ENCODE measurements at regions not wholly inside any gene's neighbourhood (a gene's known extent, or its start where the extent isn't known, plus 50 kb on each side); places are given as distances from the start of the nearest gene placed in this dataset.

DNA sequence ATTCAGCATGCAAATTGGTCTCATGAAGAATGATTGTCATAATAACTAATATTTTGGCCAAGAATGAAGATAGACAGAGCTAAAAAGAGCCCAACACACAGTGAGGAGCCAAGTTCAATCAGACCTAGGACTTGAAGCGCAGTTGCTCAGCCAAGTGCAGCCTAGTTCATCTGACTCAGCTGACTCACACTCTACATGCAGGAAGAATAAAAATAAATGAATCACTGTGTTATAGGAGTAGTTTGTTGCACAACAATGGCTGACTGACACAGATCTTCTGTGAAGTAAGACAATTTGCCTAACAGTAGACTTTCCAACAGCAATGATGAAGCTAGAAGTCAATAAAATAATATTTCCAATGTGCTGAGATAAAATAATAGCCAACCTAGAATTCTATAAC is 261.5 kb downstream of the CEMIP2 start:
- ChIA-PET CTCF (ENCODE audit: partially characterized antibody) (interaction anchor here (0.5 to 1.8 kb wide), 3 partner anchors 16 to 28 kb away, joined by 3 to 7 read pairs (median 3); no protein-coding TSS in a partner anchor), POLR2A (ENCODE audit: partially characterized antibody) (no interaction called here)
- Histone ChIP-seq H3K4me2 (ENCODE audit: insufficient read depth in 1 of 2, low read depth in 2 of 2, low read length in 2 of 2) (no peak overlapping the region), H3K79me1 (ENCODE audit: low read depth, low read length) (no peaks in the 10 kb centered on the region), H3K18ac (ENCODE audit: extremely low read depth, low read length) (no peak overlapping the region), H3K4me1 (replicated peaks in 1 of 4; ENCODE audit: control insufficient read depth in 3 of 4, insufficient read depth in 4 of 4, low read length in 3 of 4) (no peaks in the 10 kb centered on the region; a peak in 1 of 7 replicates), H4K20me1 (replicated peaks in 1 of 2; ENCODE audit: control insufficient read depth in 1 of 2, insufficient read depth in 2 of 2, low read length in 2 of 2) (no peaks in the 10 kb centered on the region), H2BK20ac (ENCODE audit: low read length) (no peak overlapping the region), H3K36me3 (ENCODE audit: control insufficient read depth in 2 of 4, insufficient read depth in 4 of 4, low read length in 3 of 4) (no peaks in the 10 kb centered on the region), H3K23me2 (ENCODE audit: low read depth, low read length) (no peaks in the 10 kb centered on the region), H4K8ac (ENCODE audit: extremely low read depth, insufficient read depth, low read length) (no peak overlapping the region), H2BK120ac (replicated peaks; ENCODE audit: low read depth, low read length) (no peak overlapping the region), H3K56ac (replicated peaks; ENCODE audit: insufficient read length, low read depth, low read length) (no peak overlapping the region), H3K4ac (replicated peaks; ENCODE audit: insufficient read length, low read depth, low read length) (no peak overlapping the region), H3K9ac (replicated peaks in 1 of 4; ENCODE audit: extremely low read depth in 1 of 4, low read depth in 3 of 4, low read length in 3 of 4) (no peak overlapping the region), H2BK5ac (ENCODE audit: low read depth, low read length) (no peak overlapping the region), H3K27ac (ENCODE audit: low read depth, low read length) (no peak overlapping the region), H3K14ac (ENCODE audit: insufficient read length) (no peak overlapping the region), H2BK15ac (ENCODE audit: low read length) (no peak overlapping the region), H4K5ac (ENCODE audit: insufficient read length, low read depth, low read length) (no peak overlapping the region), H3K79me2 (ENCODE audit: control insufficient read depth in 1 of 2, insufficient read depth in 2 of 2, low read length in 2 of 2) (no peaks in the 10 kb centered on the region), H4K91ac (replicated peaks; ENCODE audit: insufficient read length, low read length) (no peak overlapping the region), H2AFZ (ENCODE audit: low read length) (no peak overlapping the region), H3K23ac (ENCODE audit: insufficient read length) (no peak overlapping the region), H3K27me3 (replicated peaks in 1 of 4; ENCODE audit: control insufficient read depth in 3 of 4, extremely low read depth in 1 of 4, insufficient read depth in 3 of 4, low read length in 3 of 4) (no peaks in the 10 kb centered on the region), H2BK12ac (ENCODE audit: low read depth, low read length) (no peak overlapping the region), H3K4me3 (ENCODE audit: extremely low read depth in 1 of 4, insufficient read depth in 2 of 4, low read depth in 3 of 4, low read length in 4 of 4) (no peak overlapping the region), H2AK5ac (ENCODE audit: low read depth, low read length) (no peak overlapping the region), H3K9me3 (ENCODE audit: insufficient read depth in 2 of 2, low read depth in 1 of 2, low read length in 1 of 2) (no peaks in the 10 kb centered on the region)
- FAIRE-seq = no peak
- TF ChIP-seq NRF1 (IDR thresholded peaks at IDR 0.05; ENCODE audit: low read depth, low read length) (no peak), CBX5 (IDR thresholded peaks at IDR 0.05; ENCODE audit: low read depth, low read length) (no peak), SRF (IDR thresholded peaks at IDR 0.05; ENCODE audit: low read depth, low read length) (no peak), RFX5 (IDR thresholded peaks at IDR 0.05; ENCODE audit: borderline replicate concordance, low read depth, low read length) (no peak), TBP (IDR thresholded peaks at IDR 0.05; ENCODE audit: low read depth, low read length) (no peak), KDM1A (IDR thresholded peaks at IDR 0.05; ENCODE audit: borderline replicate concordance, low read length) (no peak)
- WGBS, 2 experiments (ENCODE audit: extremely low coverage in 1 of 2, insufficient coverage in 1 of 2, insufficient read length in 1 of 2, insufficient replicate concordance in 2 of 2, low coverage in 1 of 2, low lambda C conversion rate in 2 of 2, missing lambda C conversion rate in 1 of 2) = 100% methylated on average over 1 of the region's 1 CpG; no CpG with 5 or more reads in 1 of the 2 experiments
- DNase-seq (ENCODE audit: low read depth in 1 of 2, low spot score in 2 of 2) = no peak
